LNCaP clone FGC (cell line): ENCODE measurements at regions not wholly inside any gene's neighbourhood (a gene's known extent, or its start where the extent isn't known, plus 50 kb on each side); places are given as distances from the start of the nearest gene placed in this dataset.

Source experiments
- DNase-seq: peaks from one replicate; pipeline ENCODE4 v3.0.0-alpha.2; 2011; ENCODE audit warnings: low read depth
- H3K4me3 ChIP-seq: 2 replicates; pipeline ENCODE4 v1.5.1; 2011; ENCODE audit warnings: mild to moderate bottlenecking, low read depth, low read length, control low read depth
- CTCF ChIP-seq: IDR thresholded peaks from 2 replicates; pipeline ENCODE4 v1.5.1; 2012; ENCODE audit warnings: mild to moderate bottlenecking; ENCODE audit not compliant: control insufficient read depth, insufficient read depth; ENCODE audit errors: extremely low read depth

GRCh38 chr6:110043366-110043994 is 65.4 kb downstream of the GPR6 start:
- H3K4me3 ChIP-seq = no peak overlapping the region
- TF ChIP-seq CTCF = no peak
- DNase-seq = no peak

GRCh38 chr6:110044096-110044495 is 66.0 kb downstream of the GPR6 start:
- no peak for TF ChIP-seq CTCF
- no peak overlapping the region for H3K4me3 ChIP-seq
- no peak for DNase-seq

GRCh38 chr6:110044622-110045021 is 66.5 kb downstream of the GPR6 start:
- H3K4me3 ChIP-seq = no peak overlapping the region
- no peak for DNase-seq
- no peak for TF ChIP-seq CTCF

GRCh38 chr6:110048221-110048875 is 70.2 kb downstream of the GPR6 start:
- no peak for DNase-seq
- no peak overlapping the region for H3K4me3 ChIP-seq

GRCh38 chr6:110049696-110050439 is 71.8 kb downstream of the GPR6 start:
- no peak overlapping the region for H3K4me3 ChIP-seq
- no peak for TF ChIP-seq CTCF
- no peak for DNase-seq

More at GRCh38 chr6:110048221-110048875, 70.2 kb downstream of the GPR6 start:
- TF ChIP-seq CTCF = no peak
